Esophagus muscularis mucosa (tissue), 4 donors: ENCODE measurements at regions not wholly inside any gene's neighbourhood (a gene's known extent, or its start where the extent isn't known, plus 50 kb on each side); places are given as distances from the start of the nearest gene placed in this dataset.

Experiments
- DNase-seq: peaks from one replicate; pipeline ENCODE4 v3.0.0-alpha.2; 2017; ENCODE audit errors: extremely low spot score
- H3K27ac ChIP-seq, 4 donors: fragments of 200-600 bp; sonication (generic); replicated peaks in 1 of 4; 1 replicate in 3 of 4; 2 replicates in 1 of 4; pipeline ENCODE4 v1.5.1; 2016 to 2019; ENCODE audit warnings: mild to moderate bottlenecking in 1 of 4
- H3K27me3 ChIP-seq, 4 donors: fragments of 200-600 bp; sonication (generic); one replicate each; pipeline versions ENCODE4 v1.5.1 to v1.6.0; 2016 to 2019
- H3K36me3 ChIP-seq, 4 donors: fragments of 200-600 bp; sonication (generic); one replicate each; pipeline ENCODE4 v1.5.1; 2016 to 2019
- H3K4me1 ChIP-seq, 4 donors: fragments of 200-600 bp; sonication (generic); one replicate each; pipeline ENCODE4 v1.5.1; 2016 to 2019
- H3K4me3 ChIP-seq, 4 donors: fragments of 200-600 bp; sonication (generic); 1 replicate in 2 of 4; 2 replicates in 2 of 4; pipeline ENCODE4 v1.5.1; 2016 to 2019; ENCODE audit warnings: mild to moderate bottlenecking in 4 of 4, moderate library complexity in 1 of 4
- H3K9me3 ChIP-seq, 4 donors: fragments of 200-600 bp; sonication (generic); 1 replicate in 3 of 4; 2 replicates in 1 of 4; pipeline ENCODE4 v1.5.1; 2016 to 2019
- EP300 ChIP-seq: sonication (generic); formaldehyde crosslinking; IDR thresholded peaks from one replicate; pipeline ENCODE4 v1.6.1; 2017; ENCODE audit warnings: antibody characterized with exemption
- POLR2A ChIP-seq: fragments of 450-650 bp; IDR thresholded peaks from one replicate; pipeline ENCODE4 v1.6.1; 2017; ENCODE audit warnings: antibody characterized with exemption, moderate library complexity, mild to moderate bottlenecking, low read depth
- POLR2AphosphoS5 ChIP-seq, 2 donors: sonication (generic); formaldehyde crosslinking; IDR thresholded peaks; one replicate each; pipeline ENCODE4 v1.6.1; 2017; ENCODE audit warnings: antibody characterized with exemption in 2 of 2
- WGBS: methylation state at CpG from one replicate; pipeline ENCODE4 v1.1.5; 2018; 5-methylcytosine and 5-hydroxymethylcytosine counted together
- intact Hi-C: fragments of 100-400 bp; cut with DNase I; formaldehyde crosslinking; loops from one replicate; pipeline ENCODE4 v1.15.1; 2023
- TF ChIP-seq, protein P1 (sequence below), 3 experiments: fragments of 200-600 bp in 2 of 3; fragments of 450-650 bp in 1 of 3; sonication (generic) in 2 of 3; IDR thresholded peaks; one replicate each; pipeline ENCODE4 v1.5.1; 2017 to 2019; ENCODE audit warnings: antibody characterized with exemption in 3 of 3, mild to moderate bottlenecking in 2 of 3, moderate library complexity in 1 of 3

DNA sequence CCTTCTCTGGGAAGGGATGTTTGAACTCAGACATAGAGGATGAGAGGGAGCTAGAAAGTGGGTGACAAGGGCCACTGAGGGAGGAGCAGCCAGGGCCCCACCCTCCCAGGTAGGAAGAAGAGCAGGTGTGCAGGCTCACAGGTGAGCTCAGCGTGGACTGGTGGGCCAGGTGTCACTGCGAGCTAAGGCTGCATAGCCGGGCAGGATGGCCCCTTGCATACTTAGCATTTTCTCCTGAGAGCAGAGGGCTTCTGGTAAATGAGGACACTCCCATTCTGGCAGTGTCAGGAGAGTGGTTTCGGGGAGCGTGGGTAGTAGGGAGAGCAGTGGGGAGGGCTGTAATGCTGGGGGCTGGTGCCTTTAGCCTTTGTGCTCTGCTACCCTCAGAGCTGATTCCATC lies 843.4 kb downstream of the TBC1D22A start:
- DNase-seq, result no peak
- Histone ChIP-seq H3K9me3 (peaks cover 0 to 13% (median 6%) of the 10 kb centered on the region in 4 donors), H3K36me3 (no peaks in the 10 kb centered on the region), H3K4me3 (no peak overlapping the region), H3K4me1 (no peaks in the 10 kb centered on the region), H3K27ac (no peak overlapping the region), H3K27me3 (peaks cover 0 to 64% (median 0%) of the 10 kb centered on the region in 4 donors)
- intact Hi-C loops, result no loop called here
- TF ChIP-seq POLR2AphosphoS5 (IDR thresholded peaks at IDR 0.05), result no peak
- TF ChIP-seq EP300, result no peak
- no peak for TF ChIP-seq POLR2A
- TF ChIP-seq, protein P1, sequence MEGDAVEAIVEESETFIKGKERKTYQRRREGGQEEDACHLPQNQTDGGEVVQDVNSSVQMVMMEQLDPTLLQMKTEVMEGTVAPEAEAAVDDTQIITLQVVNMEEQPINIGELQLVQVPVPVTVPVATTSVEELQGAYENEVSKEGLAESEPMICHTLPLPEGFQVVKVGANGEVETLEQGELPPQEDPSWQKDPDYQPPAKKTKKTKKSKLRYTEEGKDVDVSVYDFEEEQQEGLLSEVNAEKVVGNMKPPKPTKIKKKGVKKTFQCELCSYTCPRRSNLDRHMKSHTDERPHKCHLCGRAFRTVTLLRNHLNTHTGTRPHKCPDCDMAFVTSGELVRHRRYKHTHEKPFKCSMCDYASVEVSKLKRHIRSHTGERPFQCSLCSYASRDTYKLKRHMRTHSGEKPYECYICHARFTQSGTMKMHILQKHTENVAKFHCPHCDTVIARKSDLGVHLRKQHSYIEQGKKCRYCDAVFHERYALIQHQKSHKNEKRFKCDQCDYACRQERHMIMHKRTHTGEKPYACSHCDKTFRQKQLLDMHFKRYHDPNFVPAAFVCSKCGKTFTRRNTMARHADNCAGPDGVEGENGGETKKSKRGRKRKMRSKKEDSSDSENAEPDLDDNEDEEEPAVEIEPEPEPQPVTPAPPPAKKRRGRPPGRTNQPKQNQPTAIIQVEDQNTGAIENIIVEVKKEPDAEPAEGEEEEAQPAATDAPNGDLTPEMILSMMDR (IDR thresholded peaks at IDR 0.05), result no peak
- 55% methylated on average over 5 of the region's 5 CpGs for WGBS

DNA sequence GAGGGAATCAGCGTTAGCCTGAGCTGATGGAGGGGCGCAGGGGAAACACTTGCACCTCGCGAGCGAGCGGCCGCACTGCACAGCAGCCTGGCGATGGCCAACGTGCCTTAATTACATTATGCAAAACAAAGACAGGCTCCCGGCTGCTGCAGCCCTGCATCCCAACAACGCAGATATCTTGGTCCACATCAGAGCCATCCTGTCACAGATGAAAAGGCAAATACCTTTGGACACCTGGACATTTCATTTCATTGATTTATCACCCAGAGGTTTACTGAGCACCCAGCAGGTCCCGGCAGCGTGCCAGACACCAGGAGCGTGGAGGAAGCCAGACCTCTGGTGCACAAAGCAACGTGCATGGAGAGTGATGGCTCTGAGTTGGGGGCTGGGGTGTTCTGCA lies 843.0 kb downstream of the TBC1D22A start:
- H3K27me3 ChIP-seq, result peaks cover 0 to 68% (median 0%) of the 10 kb centered on the region in 4 donors
- 71% methylated on average over 15 of the region's 15 CpGs for WGBS
- no peaks in the 10 kb centered on the region for H3K4me1 ChIP-seq
- no peak overlapping the region for H3K4me3 ChIP-seq
- H3K27ac ChIP-seq, result no peak overlapping the region
- H3K9me3 ChIP-seq, result peaks cover 0 to 13% (median 5%) of the 10 kb centered on the region in 4 donors
- no peaks in the 10 kb centered on the region for H3K36me3 ChIP-seq
- intact Hi-C loops, result no loop called here
- DNase-seq, result no peak
- TF ChIP-seq, protein P1 (IDR thresholded peaks at IDR 0.05), result no peak

DNA sequence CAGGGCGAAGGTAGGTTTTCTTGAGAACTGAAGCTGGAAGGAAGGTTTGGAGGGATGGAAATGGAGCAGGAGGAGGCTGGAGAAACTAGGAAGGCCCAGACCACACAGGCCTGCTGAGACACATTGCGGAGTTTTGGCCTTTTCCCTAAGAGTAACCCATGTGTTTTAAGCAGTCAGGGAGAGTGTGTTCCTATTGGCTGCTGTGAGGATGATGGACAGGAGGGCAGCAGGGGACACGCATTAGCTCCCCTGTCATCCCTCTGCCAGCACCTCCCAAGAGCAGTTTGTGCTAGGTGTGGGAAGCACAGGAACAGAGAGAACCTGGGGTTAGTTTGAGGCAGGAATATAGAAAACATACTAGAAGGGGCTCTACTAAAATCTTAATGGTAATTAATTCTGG lies 842.1 kb downstream of the TBC1D22A start:
- Histone ChIP-seq H3K4me3 (no peak overlapping the region), H3K36me3 (no peaks in the 10 kb centered on the region), H3K4me1 (no peaks in the 10 kb centered on the region), H3K9me3 (peaks cover 0 to 4% (median under 1%) of the 10 kb centered on the region in 4 donors), H3K27me3 (peaks cover 0 to 68% (median 0%) of the 10 kb centered on the region in 4 donors), H3K27ac (no peak overlapping the region)
- no peak for DNase-seq
- intact Hi-C loops, result no loop called here
- 71% methylated on average over 3 of the region's 3 CpGs for WGBS
- TF ChIP-seq EP300 (no peak), POLR2A (no peak), POLR2AphosphoS5 (IDR thresholded peaks at IDR 0.05) (no peak)
- TF ChIP-seq, protein P1 (IDR thresholded peaks at IDR 0.05), result no peak

DNA sequence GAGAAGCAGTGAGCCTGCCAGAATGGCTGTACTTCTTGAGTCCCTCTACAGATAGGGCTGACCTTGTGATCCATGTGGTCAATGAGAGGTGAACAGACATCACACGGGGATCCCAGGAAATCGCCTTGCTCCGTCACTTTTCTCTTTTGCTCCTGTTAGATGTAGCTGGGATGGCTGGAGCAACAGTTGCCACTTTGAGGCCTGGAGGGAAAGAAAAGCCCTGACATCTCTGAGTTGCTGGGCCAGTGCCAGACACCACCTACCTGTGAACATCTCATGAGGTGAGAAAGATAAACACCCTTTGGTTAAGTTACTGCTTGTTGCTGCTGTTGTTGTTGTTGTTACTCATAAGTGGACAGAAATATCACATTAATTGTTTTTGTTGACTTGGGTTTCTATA lies 840.3 kb downstream of the TBC1D22A start:
- WGBS, result 91% methylated on average over 3 of the region's 3 CpGs
- Histone ChIP-seq H3K9me3 (no peaks in the 10 kb centered on the region), H3K4me3 (no peak overlapping the region), H3K4me1 (no peaks in the 10 kb centered on the region), H3K27ac (no peak overlapping the region), H3K36me3 (no peaks in the 10 kb centered on the region), H3K27me3 (peaks cover 0 to 56% (median 0%) of the 10 kb centered on the region in 4 donors)
- intact Hi-C loops, result no loop called here
- no peak for DNase-seq
- no peak for TF ChIP-seq POLR2AphosphoS5 (IDR thresholded peaks at IDR 0.05)
- TF ChIP-seq, protein P1 (IDR thresholded peaks at IDR 0.05), result no peak

DNA sequence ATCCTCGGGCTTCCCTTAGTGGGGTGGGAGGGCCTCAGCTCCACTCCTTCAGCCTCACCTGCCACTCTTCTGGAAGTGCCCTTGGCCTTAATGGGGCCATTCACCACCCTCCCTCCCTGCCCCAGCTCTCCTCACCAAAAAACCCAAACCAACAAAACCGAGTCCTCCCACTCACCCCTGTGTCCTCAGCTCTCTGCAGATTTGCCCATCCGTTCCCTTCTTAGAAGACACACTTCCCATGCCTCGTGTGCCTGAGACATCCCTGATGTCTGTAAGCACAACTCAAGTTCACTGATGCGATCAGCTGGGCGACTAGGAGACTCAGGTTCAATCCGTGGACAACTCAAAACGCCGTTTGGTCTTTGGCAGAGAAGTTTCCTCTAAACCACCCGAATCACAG lies 839.2 kb downstream of the TBC1D22A start:
- H3K4me1 ChIP-seq, result no peaks in the 10 kb centered on the region
- intact Hi-C loops, result no loop called here
- TF ChIP-seq POLR2AphosphoS5 (IDR thresholded peaks at IDR 0.05), result no peak
- TF ChIP-seq, protein P1 (IDR thresholded peaks at IDR 0.05), result no peak
- no peak for TF ChIP-seq POLR2A
- TF ChIP-seq EP300, result no peak
- no peak for DNase-seq
- 72% methylated on average over 10 of the region's 10 CpGs for WGBS
- H3K4me3 ChIP-seq, result no peak overlapping the region
- no peak overlapping the region for H3K27ac ChIP-seq
- peaks cover 0 to 57% (median 0%) of the 10 kb centered on the region in 4 donors for H3K27me3 ChIP-seq
- H3K9me3 ChIP-seq, result no peaks in the 10 kb centered on the region
- no peaks in the 10 kb centered on the region for H3K36me3 ChIP-seq
